ENCODE measurements at regions not wholly inside any gene's neighbourhood (a gene's known extent, or its start where the extent isn't known, plus 50 kb on each side); places are given as distances from the start of the nearest gene placed in this dataset.

DNA sequence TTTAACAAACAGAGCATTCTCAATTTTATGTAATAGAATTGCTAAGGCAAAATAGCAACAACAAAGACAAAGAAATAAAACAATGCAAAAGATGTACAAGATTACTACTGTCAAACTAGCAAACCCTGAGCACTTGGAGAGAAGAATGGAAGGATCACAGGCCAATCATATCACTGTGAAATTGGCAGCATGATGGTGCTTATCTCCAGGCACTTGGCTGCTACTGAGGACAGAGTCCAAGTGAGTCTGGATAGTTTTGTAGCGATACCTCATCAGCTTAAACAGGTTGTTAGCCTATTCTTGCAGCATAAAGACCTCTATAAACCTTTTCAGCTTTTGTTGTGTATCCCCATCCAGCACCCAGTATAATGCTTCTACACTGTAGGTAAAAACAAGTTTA, 117.7 kb downstream of the C4orf33 start:
- TF ChIP-seq CTCF (IDR thresholded peaks at IDR 0.05), result no peak
- TF ChIP-seq POLR2A (IDR thresholded peaks at IDR 0.05), result no peak
- TF ChIP-seq POLR2AphosphoS5 (IDR thresholded peaks at IDR 0.05), result no peak
